Panc1 (cell line): ENCODE measurements at regions not wholly inside any gene's neighbourhood (a gene's known extent, or its start where the extent isn't known, plus 50 kb on each side); places are given as distances from the start of the nearest gene placed in this dataset.

Source experiments
- ATAC-seq: fragments of 200-7000 bp; cut with Tn5 transposase; 2 replicates; pipeline ENCODE4 v1.9.1; 2020; ENCODE audit warnings: mild to moderate bottlenecking, moderate library complexity
- BruUV-seq: library from RNA; stranded (reverse); fragments of 400-500 nt; replicated peaks from 2 replicates; lab custom pipeline; 2021; lab: Mats Ljungman, UMichigan
- CTCF ChIA-PET: fragments of 300-600 bp; sonication (Branson Sonifier 250); formaldehyde crosslinking; loops from one replicate; lab custom pipeline; 2022; ENCODE audit warnings: antibody characterized with exemption; lab: Charles Lee
- POLR2A ChIA-PET: fragments of 300-600 bp; sonication (Branson Sonifier 250); formaldehyde crosslinking; loops from one replicate; lab custom pipeline; 2022; ENCODE audit warnings: antibody characterized with exemption; lab: Charles Lee
- DNase-seq: peaks from one replicate; pipeline ENCODE4 v3.0.0-alpha.2; 2010; ENCODE audit warnings: low read depth, low spot score
- H3K27ac ChIP-seq: 2 replicates; pipeline ENCODE4 v1.5.1; 2011; ENCODE audit warnings: mild to moderate bottlenecking, low read length, inconsistent platforms
- H3K27me3 ChIP-seq: fragments of 200-500 bp; sonication (Bioruptor generic); 2 replicates; pipeline ENCODE4 v1.6.0; 2014; ENCODE audit warnings: low read length, inconsistent platforms; ENCODE audit not compliant: control insufficient read depth, insufficient read depth
- H3K36me3 ChIP-seq: fragments of 200-500 bp; sonication (Bioruptor generic); 2 replicates; pipeline ENCODE4 v1.5.1; 2014; ENCODE audit warnings: inconsistent platforms, mild to moderate bottlenecking, low read length, moderate library complexity; ENCODE audit not compliant: control insufficient read depth, insufficient read depth
- H3K4me1 ChIP-seq: 2 replicates; pipeline ENCODE4 v1.5.1; 2011; ENCODE audit warnings: inconsistent platforms, mild to moderate bottlenecking, low read length, moderate library complexity; ENCODE audit not compliant: control insufficient read depth, insufficient read depth
- H3K4me3 ChIP-seq, 2 experiments: 2 replicates each; pipeline ENCODE4 v1.5.1; 2011 to 2012; ENCODE audit warnings: low read depth in 2 of 2, low read length in 2 of 2, mild to moderate bottlenecking in 2 of 2, inconsistent platforms in 1 of 2, moderate library complexity in 1 of 2
- H3K9me3 ChIP-seq: fragments of 200-500 bp; sonication (Bioruptor generic); 2 replicates; pipeline ENCODE4 v1.5.1; 2014; ENCODE audit warnings: low read depth, mild to moderate bottlenecking, inconsistent platforms, low read length, moderate library complexity; ENCODE audit not compliant: control insufficient read depth, insufficient read depth
- POLR2AphosphoS5 ChIP-seq: IDR thresholded peaks from 2 replicates; pipeline ENCODE4 v1.6.1; 2012; ENCODE audit warnings: mild to moderate bottlenecking, low read depth, low read length, moderate library complexity
- SIN3A ChIP-seq: IDR thresholded peaks from 2 replicates; pipeline ENCODE4 v1.6.1; 2012; ENCODE audit warnings: low read depth, mild to moderate bottlenecking, low read length, moderate library complexity, borderline replicate concordance; ENCODE audit not compliant: insufficient read depth
- TCF7L2 ChIP-seq: IDR thresholded peaks from 2 replicates; pipeline ENCODE4 v1.6.1; 2011; ENCODE audit warnings: mild to moderate bottlenecking, low read depth, low read length, inconsistent platforms
- in situ Hi-C: cut with HindIII; loops from 2 replicates; pipeline ENCODE4 v1.10.0; 2016; ENCODE audit warnings: low sequenced_read_pairs, low pct_unique_long_range_greater_than_20kb
- intact Hi-C: fragments of 100-400 bp; cut with micrococcal nuclease; formaldehyde crosslinking; loops from one replicate; pipeline ENCODE4 v1.10.0; 2022; ENCODE audit not compliant: unreplicated experiment
- TF ChIP-seq, protein P1 (sequence below): fragments of 450-650 bp; IDR thresholded peaks from 2 replicates; pipeline ENCODE4 v1.5.1; 2017; ENCODE audit warnings: mild to moderate bottlenecking
- TF ChIP-seq, protein P2 (sequence below), 2 experiments: IDR thresholded peaks; 2 replicates each; pipeline ENCODE4 v1.6.1; 2011 to 2012; ENCODE audit warnings: low read depth in 2 of 2, control low read depth in 1 of 2, low read length in 1 of 2, mild to moderate bottlenecking in 1 of 2, moderate library complexity in 1 of 2; ENCODE audit not compliant: insufficient read depth in 1 of 2

- H3K4me3 ChIP-seq = peak overlapping the region; percentile 9 to 32; a peak in 3 of 4 replicates
- no peak for ATAC-seq
- no peaks in the 10 kb centered on the region for H3K9me3 ChIP-seq
- TF ChIP-seq, protein P1, sequence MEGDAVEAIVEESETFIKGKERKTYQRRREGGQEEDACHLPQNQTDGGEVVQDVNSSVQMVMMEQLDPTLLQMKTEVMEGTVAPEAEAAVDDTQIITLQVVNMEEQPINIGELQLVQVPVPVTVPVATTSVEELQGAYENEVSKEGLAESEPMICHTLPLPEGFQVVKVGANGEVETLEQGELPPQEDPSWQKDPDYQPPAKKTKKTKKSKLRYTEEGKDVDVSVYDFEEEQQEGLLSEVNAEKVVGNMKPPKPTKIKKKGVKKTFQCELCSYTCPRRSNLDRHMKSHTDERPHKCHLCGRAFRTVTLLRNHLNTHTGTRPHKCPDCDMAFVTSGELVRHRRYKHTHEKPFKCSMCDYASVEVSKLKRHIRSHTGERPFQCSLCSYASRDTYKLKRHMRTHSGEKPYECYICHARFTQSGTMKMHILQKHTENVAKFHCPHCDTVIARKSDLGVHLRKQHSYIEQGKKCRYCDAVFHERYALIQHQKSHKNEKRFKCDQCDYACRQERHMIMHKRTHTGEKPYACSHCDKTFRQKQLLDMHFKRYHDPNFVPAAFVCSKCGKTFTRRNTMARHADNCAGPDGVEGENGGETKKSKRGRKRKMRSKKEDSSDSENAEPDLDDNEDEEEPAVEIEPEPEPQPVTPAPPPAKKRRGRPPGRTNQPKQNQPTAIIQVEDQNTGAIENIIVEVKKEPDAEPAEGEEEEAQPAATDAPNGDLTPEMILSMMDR = no peak
- TF ChIP-seq, protein P2, sequence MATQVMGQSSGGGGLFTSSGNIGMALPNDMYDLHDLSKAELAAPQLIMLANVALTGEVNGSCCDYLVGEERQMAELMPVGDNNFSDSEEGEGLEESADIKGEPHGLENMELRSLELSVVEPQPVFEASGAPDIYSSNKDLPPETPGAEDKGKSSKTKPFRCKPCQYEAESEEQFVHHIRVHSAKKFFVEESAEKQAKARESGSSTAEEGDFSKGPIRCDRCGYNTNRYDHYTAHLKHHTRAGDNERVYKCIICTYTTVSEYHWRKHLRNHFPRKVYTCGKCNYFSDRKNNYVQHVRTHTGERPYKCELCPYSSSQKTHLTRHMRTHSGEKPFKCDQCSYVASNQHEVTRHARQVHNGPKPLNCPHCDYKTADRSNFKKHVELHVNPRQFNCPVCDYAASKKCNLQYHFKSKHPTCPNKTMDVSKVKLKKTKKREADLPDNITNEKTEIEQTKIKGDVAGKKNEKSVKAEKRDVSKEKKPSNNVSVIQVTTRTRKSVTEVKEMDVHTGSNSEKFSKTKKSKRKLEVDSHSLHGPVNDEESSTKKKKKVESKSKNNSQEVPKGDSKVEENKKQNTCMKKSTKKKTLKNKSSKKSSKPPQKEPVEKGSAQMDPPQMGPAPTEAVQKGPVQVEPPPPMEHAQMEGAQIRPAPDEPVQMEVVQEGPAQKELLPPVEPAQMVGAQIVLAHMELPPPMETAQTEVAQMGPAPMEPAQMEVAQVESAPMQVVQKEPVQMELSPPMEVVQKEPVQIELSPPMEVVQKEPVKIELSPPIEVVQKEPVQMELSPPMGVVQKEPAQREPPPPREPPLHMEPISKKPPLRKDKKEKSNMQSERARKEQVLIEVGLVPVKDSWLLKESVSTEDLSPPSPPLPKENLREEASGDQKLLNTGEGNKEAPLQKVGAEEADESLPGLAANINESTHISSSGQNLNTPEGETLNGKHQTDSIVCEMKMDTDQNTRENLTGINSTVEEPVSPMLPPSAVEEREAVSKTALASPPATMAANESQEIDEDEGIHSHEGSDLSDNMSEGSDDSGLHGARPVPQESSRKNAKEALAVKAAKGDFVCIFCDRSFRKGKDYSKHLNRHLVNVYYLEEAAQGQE (IDR thresholded peaks at IDR 0.05; ENCODE audit: insufficient read depth in 1 of 2, low read depth in 2 of 2, low read length in 1 of 2) = no peak
- TF ChIP-seq POLR2AphosphoS5 = no peak
- no peak for TF ChIP-seq TCF7L2
- no peak for TF ChIP-seq SIN3A
- no peak overlapping the region for H3K27ac ChIP-seq
- in situ Hi-C loops = no loop called here
- ChIA-PET CTCF (no interaction called here), POLR2A (no interaction called here)
- DNase-seq = no peak
- no peaks in the 10 kb centered on the region for H3K4me1 ChIP-seq
- BruUV-seq = no TSS peak
- no peaks in the 10 kb centered on the region; the same call in 1 of the 2 replicates for H3K27me3 ChIP-seq
- intact Hi-C loops = no loop called here
- H3K36me3 ChIP-seq = no peaks in the 10 kb centered on the region
These were observed 362.3 kb downstream of the MYCN start for GRCh38 chr2:16302431-16303272.

DNA sequence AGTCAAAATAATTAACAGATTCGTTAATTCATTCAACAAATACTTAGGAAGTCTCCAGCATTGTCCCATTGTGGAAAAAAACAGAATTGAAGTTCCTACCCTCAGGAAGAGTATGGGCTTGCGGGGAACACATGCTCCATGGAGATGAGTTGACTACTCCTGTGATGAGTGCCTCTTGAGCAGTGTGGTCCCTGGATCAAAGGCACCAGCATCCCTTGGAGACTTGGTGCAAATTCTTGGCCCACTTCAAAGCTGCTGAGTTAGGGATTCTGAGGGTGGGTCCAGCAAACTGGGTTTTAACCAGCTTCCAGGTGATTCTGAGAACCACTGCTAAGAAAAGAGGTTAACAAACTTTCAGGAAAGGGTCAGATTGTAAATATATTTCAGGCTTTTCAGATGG, 361.6 kb downstream of the MYCN start:
- H3K27me3 ChIP-seq = no peaks in the 10 kb centered on the region; the same call in 1 of the 2 replicates
- no peak overlapping the region for H3K27ac ChIP-seq
- in situ Hi-C loops (no loop called here), intact Hi-C loops (no loop called here)
- H3K4me1 ChIP-seq = no peaks in the 10 kb centered on the region
- ChIA-PET CTCF (no interaction called here), POLR2A (no interaction called here)
- no peaks in the 10 kb centered on the region for H3K9me3 ChIP-seq
- no peak for ATAC-seq
- H3K36me3 ChIP-seq = no peaks in the 10 kb centered on the region
- no peak overlapping the region for H3K4me3 ChIP-seq
- BruUV-seq = no TSS peak
- TF ChIP-seq POLR2AphosphoS5 = no peak
- TF ChIP-seq TCF7L2 = no peak
- TF ChIP-seq, protein P1 = no peak
- TF ChIP-seq SIN3A = no peak
- TF ChIP-seq, protein P2 (IDR thresholded peaks at IDR 0.05; ENCODE audit: insufficient read depth in 1 of 2, low read depth in 2 of 2, low read length in 1 of 2) = no peak
- no peak for DNase-seq
